ENCODE measurements at regions not wholly inside any gene's neighbourhood (a gene's known extent, or its start where the extent isn't known, plus 50 kb on each side); places are given as distances from the start of the nearest gene placed in this dataset.
"Not testable (repeated sequence)": the region's sequence is repeated elsewhere in the genome, so short reads cannot be mapped to it uniquely, and the experiment has no call there.

GRCh38 chr20:1845163-1845523 is 50.1 kb upstream of the SIRPA start:
- no peak for DNase-seq (ENCODE audit: low read depth in 3 of 3, low spot score in 1 of 3)

GRCh38 chr20:1844325-1845162 is 50.7 kb upstream of the SIRPA start:
- DNase-seq (ENCODE audit: low read depth in 3 of 3, low spot score in 1 of 3) = peak in 1 of 3 donors; percentile 4

GRCh38 chr20:1842281-1842680 is 52.9 kb upstream of the SIRPA start:
- no peak for DNase-seq (ENCODE audit: low read depth in 3 of 3, low spot score in 1 of 3)

DNA sequence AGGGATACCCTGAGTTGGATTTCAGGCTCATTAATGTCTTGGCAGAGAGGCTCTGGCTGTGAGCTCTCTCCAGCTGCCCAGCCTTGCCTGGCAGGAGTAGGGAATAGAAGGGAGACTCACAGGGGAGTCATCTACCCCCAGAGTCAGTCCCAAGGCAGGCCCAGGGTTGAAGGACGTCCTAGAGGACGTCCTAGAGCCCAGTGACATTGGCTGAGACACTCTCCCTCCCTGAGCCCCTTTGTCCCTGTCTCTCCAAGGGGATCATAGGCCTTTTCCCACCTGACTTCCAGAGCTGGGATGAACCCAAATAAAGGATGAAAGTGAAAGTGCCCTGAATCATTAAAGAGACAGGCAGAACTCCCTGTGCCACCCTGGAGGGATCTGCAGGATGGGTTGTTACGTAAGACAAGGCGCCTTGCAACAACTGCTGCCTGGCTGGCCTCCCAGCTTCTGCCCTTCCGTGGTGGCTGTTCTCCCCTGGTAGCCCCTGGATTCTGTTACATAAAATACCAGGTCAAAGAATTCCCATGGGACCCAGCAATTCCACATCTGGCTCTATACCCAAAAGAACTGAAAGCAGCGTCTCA is 53.6 kb upstream of the SIRPA start:
- DNase-seq (ENCODE audit: low read depth in 3 of 3, low spot score in 1 of 3) = no peak

- no peak for DNase-seq (ENCODE audit: low read depth in 3 of 3, low spot score in 1 of 3)
Observed at GRCh38 chr20:1840817-1841553, 54.2 kb upstream of the SIRPA start.

DNA sequence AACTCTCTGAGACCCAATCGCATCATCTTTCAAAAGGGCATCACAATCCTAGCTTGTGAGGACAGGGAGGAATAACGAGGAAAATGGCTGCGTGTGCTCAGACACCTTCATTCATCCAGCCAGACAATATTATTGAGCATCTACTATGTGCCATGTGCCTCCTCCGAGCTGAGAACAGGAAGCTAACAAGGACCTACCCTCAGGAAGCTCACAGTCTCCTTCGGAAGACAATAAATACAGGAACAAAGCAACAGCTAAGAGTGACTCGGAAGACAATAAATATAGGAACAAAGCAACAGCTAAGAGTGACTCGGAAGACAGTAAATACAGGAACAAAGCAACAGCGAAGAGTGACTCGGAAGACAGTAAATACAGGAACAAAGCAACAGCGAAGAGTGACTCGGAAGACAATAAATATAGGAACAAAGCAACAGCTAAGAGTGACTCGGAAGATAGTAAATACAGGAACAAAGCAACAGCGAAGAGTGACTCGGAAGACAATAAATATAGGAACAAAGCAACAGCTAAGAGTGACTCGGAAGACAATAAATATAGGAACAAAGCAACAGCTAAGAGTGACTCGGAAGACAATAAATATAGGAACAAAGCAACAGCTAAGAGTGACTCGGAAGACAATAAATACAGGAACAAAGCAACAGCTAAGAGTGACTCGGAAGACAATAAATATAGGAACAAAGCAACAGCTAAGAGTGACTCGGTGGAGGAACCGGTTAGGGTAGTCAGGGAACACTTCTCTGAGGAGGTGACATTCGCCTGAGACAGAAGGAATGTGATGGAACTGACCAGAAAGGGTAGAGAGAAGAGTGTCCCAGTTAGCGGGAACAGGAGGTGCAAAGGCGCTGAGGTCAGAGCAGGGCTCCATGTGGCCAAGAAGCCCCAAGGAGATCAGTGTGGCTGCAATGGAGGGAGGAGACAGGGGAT is 55.6 kb upstream of the SIRPA start:
- not testable (repeated sequence) for DNase-seq (ENCODE audit: low read depth in 3 of 3, low spot score in 1 of 3)

DNA sequence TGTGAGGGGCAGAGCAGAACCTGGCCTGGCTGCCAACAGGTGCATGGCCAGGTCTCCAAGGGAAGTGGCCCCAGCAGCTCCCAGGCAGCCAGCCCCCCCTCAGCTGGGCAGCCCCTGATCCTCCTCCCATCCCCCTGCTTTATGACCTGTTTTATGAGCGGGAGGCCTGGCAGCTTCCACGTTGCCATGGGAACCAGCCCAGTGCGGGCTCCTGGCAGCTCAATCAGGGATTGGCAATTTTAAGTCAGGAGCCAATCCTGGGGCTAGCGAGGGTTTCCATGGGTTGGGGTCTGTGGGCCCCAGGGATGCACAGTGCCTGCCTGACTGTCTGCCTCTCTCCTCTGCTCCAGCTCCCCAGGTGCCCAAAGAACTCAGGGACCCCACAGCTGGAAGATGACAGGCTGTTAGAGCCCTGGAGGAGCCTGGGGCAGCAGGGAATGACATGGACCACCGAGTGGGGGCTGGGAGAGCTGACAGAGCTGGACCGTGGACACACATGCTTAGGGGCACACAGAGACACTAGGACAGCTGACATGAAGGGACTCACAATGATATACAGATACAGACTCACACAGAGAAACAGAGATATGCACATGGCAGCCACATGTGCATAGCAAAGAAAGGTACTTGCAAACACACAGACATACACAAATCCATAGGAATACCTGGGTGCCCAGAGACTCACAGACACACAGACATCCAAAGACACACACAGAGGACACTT is 56.5 kb upstream of the SIRPA start:
- no peak for DNase-seq (ENCODE audit: low read depth in 3 of 3, low spot score in 1 of 3)

DNA sequence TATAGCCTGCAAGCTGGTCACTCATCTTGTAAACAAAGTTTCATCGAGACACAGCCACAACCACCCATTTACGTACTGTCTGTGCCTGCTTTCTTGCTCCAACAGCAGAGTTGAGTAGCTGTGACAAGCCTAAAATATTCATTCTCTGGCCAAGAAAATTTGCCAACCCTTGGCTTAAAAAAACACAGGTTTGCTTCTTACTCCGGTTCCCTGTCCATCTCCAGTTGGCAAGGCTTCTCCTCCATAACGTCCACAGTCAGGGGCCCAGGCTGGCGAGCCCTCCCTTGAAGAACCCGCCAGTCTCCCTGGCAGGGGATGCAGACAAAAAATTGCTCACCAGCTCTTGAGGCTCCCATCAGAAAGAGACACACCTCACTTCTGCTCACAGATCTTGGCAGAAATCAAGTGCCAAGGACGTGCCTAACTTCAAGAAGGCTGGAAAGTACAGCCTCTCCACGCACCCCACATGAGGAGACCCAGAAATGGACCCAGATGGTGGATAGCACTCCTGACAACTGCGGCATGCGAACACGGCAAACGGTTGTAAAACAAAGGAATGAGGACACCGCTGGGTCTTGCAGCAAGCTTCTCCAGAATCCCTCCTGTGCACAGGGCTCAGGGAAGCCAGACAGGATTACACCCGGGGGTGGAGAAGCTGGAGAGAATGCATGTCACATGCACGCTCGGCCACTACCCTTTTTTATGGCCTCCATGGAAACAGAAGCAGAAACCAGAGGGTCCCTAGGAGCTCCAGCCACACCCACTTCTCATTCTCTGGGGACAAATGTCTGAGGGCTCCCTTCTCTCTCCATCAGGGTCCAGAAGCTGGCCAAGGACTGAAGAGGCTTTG is 59.8 kb upstream of the SIRPA start:
- DNase-seq (ENCODE audit: low read depth in 3 of 3, low spot score in 1 of 3) = no peak

DNA sequence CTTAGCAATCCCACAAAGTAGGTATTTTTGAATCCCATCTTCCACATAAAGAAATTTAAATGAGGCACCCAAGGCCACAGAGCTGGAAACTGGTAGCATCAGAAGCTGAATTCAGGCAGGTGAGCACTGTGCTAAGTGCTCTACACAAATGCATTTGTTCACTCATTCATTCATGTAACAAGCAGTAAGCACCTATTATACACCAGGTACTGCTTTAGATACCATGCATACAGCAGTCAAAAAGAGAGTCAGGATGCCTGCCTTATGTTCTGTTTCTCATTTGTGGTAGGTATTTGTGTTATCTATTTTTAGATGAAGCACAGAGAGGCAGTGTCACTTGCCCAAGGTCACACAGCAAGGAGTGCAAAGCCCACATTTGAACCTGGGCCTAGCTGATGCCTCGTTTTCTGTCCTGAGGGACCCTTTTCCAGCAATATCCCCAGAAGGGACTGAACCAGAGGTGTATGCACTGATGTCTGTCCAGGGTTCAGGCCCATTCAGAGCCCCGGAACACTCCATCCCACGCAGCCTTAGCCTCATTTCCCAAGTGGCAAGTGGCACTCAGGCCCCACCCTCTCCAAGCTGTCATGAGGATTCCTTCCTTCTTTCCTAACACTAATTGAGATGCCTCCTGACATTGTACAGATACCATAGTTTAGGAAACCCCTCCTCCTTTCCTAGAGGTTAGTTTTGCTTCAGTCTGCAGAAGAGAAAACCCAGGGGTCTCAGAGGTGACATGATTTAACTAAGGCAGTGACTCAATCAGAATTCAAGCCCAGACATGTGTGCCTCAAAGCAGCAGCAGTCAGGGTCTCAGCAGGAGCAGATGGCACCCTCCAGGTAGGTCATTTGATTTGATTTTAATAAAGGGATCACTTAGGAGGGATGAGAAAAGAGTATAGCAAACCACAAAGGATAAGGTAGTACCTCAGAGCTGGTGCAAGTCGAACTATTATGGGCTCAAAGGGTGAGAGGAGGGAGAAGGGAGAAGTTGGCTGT is 61.2 kb upstream of the SIRPA start:
- DNase-seq (ENCODE audit: low read depth in 3 of 3, low spot score in 1 of 3) = no peak

DNA sequence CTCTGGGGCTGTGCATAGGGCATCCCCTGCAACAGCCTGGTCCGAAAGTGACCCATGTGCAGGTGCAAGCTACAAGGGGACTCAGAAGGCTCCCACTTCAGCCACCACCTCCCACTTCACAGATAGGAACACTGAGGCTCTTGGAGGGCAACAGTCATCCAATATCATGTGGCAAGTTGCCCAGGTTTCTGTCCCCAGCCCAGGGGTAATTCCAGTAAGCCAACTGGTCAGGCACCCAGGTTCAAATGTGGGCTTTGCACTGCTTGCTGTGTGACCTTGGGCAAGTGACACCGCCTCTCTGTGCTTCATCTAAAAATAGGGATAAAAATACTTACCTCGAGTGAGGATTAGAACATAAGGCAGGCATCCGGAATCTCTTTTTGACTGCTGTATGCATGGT is 62.0 kb upstream of the SIRPA start:
- DNase-seq (ENCODE audit: low read depth in 3 of 3, low spot score in 1 of 3) = no peak

GRCh38 chr20:1832634-1833033 is 62.6 kb upstream of the SIRPA start:
- DNase-seq (ENCODE audit: low read depth in 3 of 3, low spot score in 1 of 3) = no peak

DNA sequence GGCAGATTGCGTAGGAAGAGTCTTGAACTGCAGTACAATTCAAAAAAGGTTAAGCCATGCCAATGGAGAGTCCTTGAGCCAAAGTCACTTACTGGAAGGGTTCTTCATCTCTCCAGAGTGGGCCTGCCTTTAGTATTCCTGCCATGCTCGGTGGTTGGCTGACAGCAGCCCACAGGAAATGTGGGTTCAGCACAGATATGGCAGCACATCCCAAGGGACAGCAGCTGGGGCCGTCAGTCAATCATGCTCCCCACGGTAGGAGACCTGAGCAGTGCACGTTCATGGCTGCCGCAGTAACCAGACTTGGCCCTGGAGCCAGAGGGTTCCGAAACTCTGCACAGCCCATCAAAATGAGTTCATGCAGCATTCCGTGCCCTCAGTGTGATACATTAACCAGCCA is 63.6 kb upstream of the SIRPA start:
- DNase-seq (ENCODE audit: low read depth in 3 of 3, low spot score in 1 of 3) = no peak

DNA sequence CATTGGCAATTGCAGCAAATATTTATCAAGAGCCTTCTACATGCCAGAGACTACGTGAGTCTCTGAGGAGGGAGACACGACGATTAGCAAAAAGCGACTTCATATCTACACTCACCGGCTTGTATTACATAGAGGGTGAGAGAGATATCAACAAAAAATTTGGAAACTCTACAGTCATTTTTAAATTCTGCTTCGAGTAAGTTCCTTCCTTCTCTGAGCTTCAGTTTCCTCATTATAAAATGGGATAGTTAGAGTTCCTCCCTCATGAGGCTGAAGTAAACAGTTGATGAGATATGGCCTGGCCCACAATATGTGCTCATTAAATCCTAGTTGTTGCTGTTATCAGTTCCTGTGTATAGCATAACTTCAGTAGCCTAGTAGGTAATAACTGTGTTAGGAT is 64.1 kb upstream of the SIRPA start:
- no peak for DNase-seq (ENCODE audit: low read depth in 3 of 3, low spot score in 1 of 3)

DNA sequence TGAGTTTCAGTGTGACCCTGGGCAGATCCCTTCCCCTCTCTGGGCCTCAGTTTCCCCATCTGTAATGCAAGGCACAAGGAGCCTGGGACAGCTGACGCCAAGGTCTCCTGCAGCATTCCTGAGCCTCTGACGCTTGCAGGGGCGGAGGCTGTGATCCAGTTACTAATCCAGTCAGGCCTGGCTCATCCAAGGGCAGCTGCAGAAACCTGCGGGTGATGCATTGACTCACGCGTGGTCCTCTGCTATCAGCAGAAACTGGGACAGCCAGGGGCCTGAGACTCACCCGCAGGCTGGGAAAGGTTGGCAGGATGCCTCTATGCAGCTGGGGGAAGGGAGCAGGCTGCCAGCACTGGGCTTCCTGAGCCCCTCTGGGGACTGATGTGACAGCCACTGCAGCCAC is 65.0 kb upstream of the SIRPA start:
- no peak for DNase-seq (ENCODE audit: low read depth in 3 of 3, low spot score in 1 of 3)

GRCh38 chr20:1829531-1829930 is 65.7 kb upstream of the SIRPA start:
- no peak for DNase-seq (ENCODE audit: low read depth in 3 of 3, low spot score in 1 of 3)

DNA sequence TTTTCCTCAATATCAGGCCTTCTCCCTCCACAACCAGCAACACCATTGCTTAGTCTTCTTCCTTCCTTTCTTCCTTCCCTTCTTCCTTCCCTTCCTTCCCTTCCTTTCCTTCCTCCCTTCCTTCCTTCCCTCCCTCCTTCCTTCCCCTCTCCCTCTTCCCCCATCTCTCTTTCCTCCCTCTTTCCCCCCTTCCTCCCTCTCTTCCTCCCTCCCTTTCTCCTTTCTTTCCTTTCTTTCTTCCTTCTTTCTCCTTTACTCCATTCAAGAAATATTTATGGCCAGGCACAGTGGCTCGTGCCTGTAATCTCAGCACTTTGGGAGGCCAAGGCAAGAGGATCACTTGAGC is 66.4 kb upstream of the SIRPA start:
- DNase-seq (ENCODE audit: low read depth in 3 of 3, low spot score in 1 of 3) = no peak

GRCh38 chr20:1827974-1828785 is 67.0 kb upstream of the SIRPA start:
- DNase-seq (ENCODE audit: low read depth in 3 of 3, low spot score in 1 of 3) = no peak

- DNase-seq (ENCODE audit: low read depth in 3 of 3, low spot score in 1 of 3) = no peak
Observed at GRCh38 chr20:1827510-1827973, 67.7 kb upstream of the SIRPA start.
